Endodermal cell (in vitro differentiated cells): ENCODE measurements at regions not wholly inside any gene's neighbourhood (a gene's known extent, or its start where the extent isn't known, plus 50 kb on each side); places are given as distances from the start of the nearest gene placed in this dataset.

Experiments used
- DNase-seq: peaks from one replicate; pipeline ENCODE4 v3.0.0-alpha.2; 2017
- H3K27ac ChIP-seq: 2 replicates; pipeline ENCODE4 v1.5.1; 2013; ENCODE audit warnings: mild to moderate bottlenecking, low read depth, low read length, moderate library complexity
- H3K27me3 ChIP-seq: 2 replicates; pipeline ENCODE4 v1.6.1; 2013; ENCODE audit warnings: mild to moderate bottlenecking, low read length, moderate library complexity; ENCODE audit not compliant: insufficient read depth, control insufficient read depth, poor library complexity, severe bottlenecking
- H3K36me3 ChIP-seq: 2 replicates; pipeline ENCODE4 v1.7.0; 2013; ENCODE audit warnings: mild to moderate bottlenecking, low read length, moderate library complexity; ENCODE audit not compliant: control insufficient read depth, insufficient read depth
- H3K4me1 ChIP-seq: one replicate; pipeline ENCODE4 v1.7.0; 2013; ENCODE audit warnings: low read length; ENCODE audit not compliant: control insufficient read depth, insufficient read depth
- H3K4me3 ChIP-seq: 2 replicates; pipeline ENCODE4 v1.5.1; 2013; ENCODE audit warnings: mild to moderate bottlenecking, low read length, moderate library complexity
- H3K9ac ChIP-seq: 2 replicates; pipeline ENCODE4 v1.6.1; 2013; ENCODE audit warnings: mild to moderate bottlenecking, low read length, moderate library complexity; ENCODE audit not compliant: poor library complexity, severe bottlenecking; ENCODE audit errors: extremely low read depth
- H3K9me3 ChIP-seq: 2 replicates; pipeline ENCODE4 v1.6.1; 2013; ENCODE audit warnings: mild to moderate bottlenecking, low read length, moderate library complexity; ENCODE audit not compliant: control insufficient read depth
- H3K27ac Mint-ChIP-seq: 2 replicates; pipeline ENCODE4 v1.8.0; 2020; ENCODE audit warnings: mixed read lengths
- H3K27me3 Mint-ChIP-seq: 2 replicates; pipeline ENCODE4 v1.8.0; 2021; ENCODE audit warnings: mild to moderate bottlenecking, mixed read lengths; ENCODE audit not compliant: insufficient read depth
- H3K36me3 Mint-ChIP-seq: 2 replicates; pipeline ENCODE4 v1.8.0; 2020; ENCODE audit warnings: low read depth, mixed read lengths
- H3K4me1 Mint-ChIP-seq: 2 replicates; pipeline ENCODE4 v1.8.0; 2020; ENCODE audit warnings: mixed read lengths
- H3K4me3 Mint-ChIP-seq: 2 replicates; pipeline ENCODE4 v1.8.0; 2020; ENCODE audit warnings: mild to moderate bottlenecking, moderate library complexity, mixed read lengths
- H3K9me3 Mint-ChIP-seq: 2 replicates; pipeline ENCODE4 v1.8.0; 2020; ENCODE audit warnings: mild to moderate bottlenecking, mixed read lengths
- CTCF ChIP-seq: fragments of 200-600 bp; sonication (generic); conservative IDR thresholded peaks from 2 replicates; pipeline ENCODE4 v1.5.0; 2021; ENCODE audit warnings: antibody characterized with exemption, mild to moderate bottlenecking
- whole genome bisulfite sequencing, 2 experiments: methylation state at CpG; one replicate each; pipeline versions ENCODE4 v1.1.5 to v1.1.7; 2013; ENCODE audit warnings: missing lambda C conversion rate in 2 of 2, mixed read lengths in 1 of 2; ENCODE audit not compliant: insufficient coverage in 1 of 2, insufficient read length in 1 of 2; 5-methylcytosine and 5-hydroxymethylcytosine counted together

GRCh38 chr10:28977518-28977917 lies 300.2 kb downstream of the BAMBI start:
- no peaks in the 10 kb centered on the region for H3K27me3 ChIP-seq
- Mint-ChIP-seq H3K27me3 (peaks cover 4% of the 10 kb centered on the region), H3K4me1 (peaks cover 10% of the 10 kb centered on the region), H3K27ac (no peak overlapping the region), H3K36me3 (no peaks in the 10 kb centered on the region), H3K9me3 (peaks cover 6% of the 10 kb centered on the region), H3K4me3 (no peak overlapping the region)
- no peaks in the 10 kb centered on the region for H3K36me3 ChIP-seq
- no peak for TF ChIP-seq CTCF
- no peak overlapping the region for H3K9ac ChIP-seq
- H3K4me1 ChIP-seq, result no peaks in the 10 kb centered on the region
- H3K4me3 ChIP-seq, result no peak overlapping the region
- no peak overlapping the region for H3K27ac ChIP-seq
- 88 to 100% methylated on average over 2 of the region's 2 CpGs for WGBS, 2 experiments
- DNase-seq, result no peak
- peaks cover 6% of the 10 kb centered on the region for H3K9me3 ChIP-seq

- Histone ChIP-seq H3K27ac (no peak overlapping the region), H3K9me3 (peaks cover 6% of the 10 kb centered on the region), H3K4me3 (no peak overlapping the region), H3K36me3 (no peaks in the 10 kb centered on the region), H3K4me1 (no peaks in the 10 kb centered on the region), H3K27me3 (no peaks in the 10 kb centered on the region), H3K9ac (no peak overlapping the region)
- Mint-ChIP-seq H3K27ac (no peak overlapping the region), H3K4me1 (peaks cover 10% of the 10 kb centered on the region), H3K4me3 (no peak overlapping the region), H3K27me3 (peaks cover 2% of the 10 kb centered on the region), H3K9me3 (peaks cover 6% of the 10 kb centered on the region), H3K36me3 (no peaks in the 10 kb centered on the region)
- no peak for DNase-seq
- no peak for TF ChIP-seq CTCF
- 98 to 100% methylated on average over 2 of the region's 2 CpGs for WGBS, 2 experiments
Observed at GRCh38 chr10:28980264-28980663, 302.9 kb downstream of the BAMBI start.

GRCh38 chr10:28981007-28981406 lies 303.7 kb downstream of the BAMBI start:
- Mint-ChIP-seq H3K27ac (no peak overlapping the region), H3K27me3 (peaks cover 2% of the 10 kb centered on the region), H3K4me1 (peaks cover 5% of the 10 kb centered on the region), H3K9me3 (peaks cover 6% of the 10 kb centered on the region), H3K36me3 (no peaks in the 10 kb centered on the region), H3K4me3 (no peak overlapping the region)
- WGBS, 2 experiments, result 92 to 94% methylated on average over 3 of the region's 3 CpGs
- Histone ChIP-seq H3K27ac (no peak overlapping the region), H3K27me3 (no peaks in the 10 kb centered on the region), H3K4me1 (no peaks in the 10 kb centered on the region), H3K9me3 (peaks cover 6% of the 10 kb centered on the region), H3K9ac (no peak overlapping the region), H3K4me3 (no peak overlapping the region), H3K36me3 (no peaks in the 10 kb centered on the region)
- DNase-seq, result no peak
- no peak for TF ChIP-seq CTCF
